ENCODE measurements at regions not wholly inside any gene's neighbourhood (a gene's known extent, or its start where the extent isn't known, plus 50 kb on each side); places are given as distances from the start of the nearest gene placed in this dataset.

GRCh38 chr3:82596805-82597204 lies 835.4 kb upstream of the GBE1 start:
- TF ChIP-seq POLR2A (IDR thresholded peaks at IDR 0.05) (no peak), CTCF (IDR thresholded peaks at IDR 0.05) (no peak)
